Keratinocyte (primary cell): ENCODE measurements at regions not wholly inside any gene's neighbourhood (a gene's known extent, or its start where the extent isn't known, plus 50 kb on each side); places are given as distances from the start of the nearest gene placed in this dataset.

Experiments used
- CTCF ChIP-seq, 3 experiments: IDR thresholded peaks in 1 of 3; conservative IDR thresholded peaks in 1 of 3; optimal IDR thresholded peaks in 1 of 3; 2 replicates in 2 of 3; 3 replicates in 1 of 3; pipeline versions ENCODE3 to v1.5.1; 2011; ENCODE audit warnings: low read length in 3 of 3, mild to moderate bottlenecking in 3 of 3, moderate library complexity in 2 of 3, control low read depth in 1 of 3, inconsistent platforms in 1 of 3; ENCODE audit not compliant: insufficient read depth in 2 of 3; ENCODE audit errors: extremely low read depth in 1 of 3
- EZH2 ChIP-seq: IDR thresholded peaks from one replicate; pipeline ENCODE4 v1.6.1; 2012; ENCODE audit warnings: inconsistent platforms, mild to moderate bottlenecking, low read length, moderate library complexity

- no peak for TF ChIP-seq CTCF (optimal IDR thresholded peaks at IDR 0.05 in 1 of 3, IDR thresholded peaks at IDR 0.05 in 1 of 3, conservative IDR thresholded peaks at IDR 0.05 in 1 of 3; ENCODE audit: extremely low read depth in 1 of 3, insufficient read depth in 2 of 3, low read length in 3 of 3)
- no peak for TF ChIP-seq EZH2
These were observed 315.3 kb upstream of the RPS23 start for GRCh38 chr5:82593481-82593880.
